ENCODE measurements at regions not wholly inside any gene's neighbourhood (a gene's known extent, or its start where the extent isn't known, plus 50 kb on each side); places are given as distances from the start of the nearest gene placed in this dataset.

GRCh38 chr2:5538313-5538712 is 153.9 kb upstream of the SOX11 start:
- no peaks in the 10 kb centered on the region for H3K36me3 Mint-ChIP-seq (ENCODE audit: low read depth)
- peaks cover 2% of the 10 kb centered on the region for H3K9me3 Mint-ChIP-seq (ENCODE audit: low read depth)
- no peak for DNase-seq (ENCODE audit: low spot score)
- peaks cover 15% of the 10 kb centered on the region for H3K4me1 Mint-ChIP-seq (ENCODE audit: low read depth)
- H3K27ac Mint-ChIP-seq (ENCODE audit: unreplicated experiment): no peak overlapping the region
- TF ChIP-seq, protein P1, sequence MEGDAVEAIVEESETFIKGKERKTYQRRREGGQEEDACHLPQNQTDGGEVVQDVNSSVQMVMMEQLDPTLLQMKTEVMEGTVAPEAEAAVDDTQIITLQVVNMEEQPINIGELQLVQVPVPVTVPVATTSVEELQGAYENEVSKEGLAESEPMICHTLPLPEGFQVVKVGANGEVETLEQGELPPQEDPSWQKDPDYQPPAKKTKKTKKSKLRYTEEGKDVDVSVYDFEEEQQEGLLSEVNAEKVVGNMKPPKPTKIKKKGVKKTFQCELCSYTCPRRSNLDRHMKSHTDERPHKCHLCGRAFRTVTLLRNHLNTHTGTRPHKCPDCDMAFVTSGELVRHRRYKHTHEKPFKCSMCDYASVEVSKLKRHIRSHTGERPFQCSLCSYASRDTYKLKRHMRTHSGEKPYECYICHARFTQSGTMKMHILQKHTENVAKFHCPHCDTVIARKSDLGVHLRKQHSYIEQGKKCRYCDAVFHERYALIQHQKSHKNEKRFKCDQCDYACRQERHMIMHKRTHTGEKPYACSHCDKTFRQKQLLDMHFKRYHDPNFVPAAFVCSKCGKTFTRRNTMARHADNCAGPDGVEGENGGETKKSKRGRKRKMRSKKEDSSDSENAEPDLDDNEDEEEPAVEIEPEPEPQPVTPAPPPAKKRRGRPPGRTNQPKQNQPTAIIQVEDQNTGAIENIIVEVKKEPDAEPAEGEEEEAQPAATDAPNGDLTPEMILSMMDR (IDR thresholded peaks at IDR 0.05): no peak
- H3K27me3 Mint-ChIP-seq (ENCODE audit: low read depth): no peaks in the 10 kb centered on the region
- no peak overlapping the region for H3K4me3 Mint-ChIP-seq (ENCODE audit: unreplicated experiment)

DNA sequence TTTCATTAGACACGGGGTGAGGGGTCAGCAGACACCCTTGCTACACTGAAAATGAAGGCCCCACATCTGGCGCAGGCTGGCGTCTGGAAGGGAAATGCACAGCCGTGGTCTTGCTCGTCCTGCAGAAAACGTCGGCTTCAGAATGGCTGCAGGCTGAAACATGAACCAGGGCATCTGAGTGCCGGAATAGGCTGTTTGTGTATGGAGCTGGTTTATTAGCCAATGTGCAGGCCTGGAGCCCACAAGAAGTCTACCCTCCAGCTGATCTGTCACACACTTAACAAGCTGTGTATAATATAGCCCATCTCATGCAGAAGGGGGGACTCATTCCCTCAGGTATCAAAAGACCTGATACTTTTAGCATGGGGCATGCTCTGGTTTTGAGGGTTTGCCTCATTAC is 153.4 kb upstream of the SOX11 start:
- no peak for DNase-seq (ENCODE audit: low spot score)
- TF ChIP-seq, protein P1 (IDR thresholded peaks at IDR 0.05): no peak
- no peaks in the 10 kb centered on the region for H3K36me3 Mint-ChIP-seq (ENCODE audit: low read depth)
- no peak overlapping the region for H3K27ac Mint-ChIP-seq (ENCODE audit: unreplicated experiment)
- H3K9me3 Mint-ChIP-seq (ENCODE audit: low read depth): peaks cover 2% of the 10 kb centered on the region
- no peak overlapping the region for H3K4me3 Mint-ChIP-seq (ENCODE audit: unreplicated experiment)
- peaks cover 15% of the 10 kb centered on the region for H3K4me1 Mint-ChIP-seq (ENCODE audit: low read depth)
- H3K27me3 Mint-ChIP-seq (ENCODE audit: low read depth): no peaks in the 10 kb centered on the region

GRCh38 chr2:5539282-5540165 is 152.7 kb upstream of the SOX11 start:
- DNase-seq (ENCODE audit: low spot score): no peak
- TF ChIP-seq, protein P1 (IDR thresholded peaks at IDR 0.05): no peak
- H3K27me3 Mint-ChIP-seq (ENCODE audit: low read depth): no peaks in the 10 kb centered on the region
- H3K27ac Mint-ChIP-seq (ENCODE audit: unreplicated experiment): no peak overlapping the region
- H3K4me1 Mint-ChIP-seq (ENCODE audit: low read depth): peaks cover 15% of the 10 kb centered on the region
- H3K9me3 Mint-ChIP-seq (ENCODE audit: low read depth): peaks cover 2% of the 10 kb centered on the region
- H3K4me3 Mint-ChIP-seq (ENCODE audit: unreplicated experiment): peak overlapping the region; percentile 49
- H3K36me3 Mint-ChIP-seq (ENCODE audit: low read depth): no peaks in the 10 kb centered on the region

GRCh38 chr2:5540856-5541255 is 151.3 kb upstream of the SOX11 start:
- no peak overlapping the region for H3K4me3 Mint-ChIP-seq (ENCODE audit: unreplicated experiment)
- DNase-seq (ENCODE audit: low spot score): no peak
- no peak overlapping the region for H3K27ac Mint-ChIP-seq (ENCODE audit: unreplicated experiment)
- peaks cover 15% of the 10 kb centered on the region for H3K4me1 Mint-ChIP-seq (ENCODE audit: low read depth)
- no peaks in the 10 kb centered on the region for H3K36me3 Mint-ChIP-seq (ENCODE audit: low read depth)
- no peaks in the 10 kb centered on the region for H3K27me3 Mint-ChIP-seq (ENCODE audit: low read depth)
- TF ChIP-seq, protein P1 (IDR thresholded peaks at IDR 0.05): no peak
- H3K9me3 Mint-ChIP-seq (ENCODE audit: low read depth): peaks cover 8% of the 10 kb centered on the region

GRCh38 chr2:5544205-5544786 is 147.9 kb upstream of the SOX11 start:
- peaks cover 6% of the 10 kb centered on the region for H3K9me3 Mint-ChIP-seq (ENCODE audit: low read depth)
- H3K36me3 Mint-ChIP-seq (ENCODE audit: low read depth): no peaks in the 10 kb centered on the region
- H3K4me3 Mint-ChIP-seq (ENCODE audit: unreplicated experiment): no peak overlapping the region
- no peaks in the 10 kb centered on the region for H3K27me3 Mint-ChIP-seq (ENCODE audit: low read depth)
- DNase-seq (ENCODE audit: low spot score): no peak
- peaks cover 21% of the 10 kb centered on the region for H3K4me1 Mint-ChIP-seq (ENCODE audit: low read depth)
- TF ChIP-seq, protein P1 (IDR thresholded peaks at IDR 0.05): no peak
- no peak overlapping the region for H3K27ac Mint-ChIP-seq (ENCODE audit: unreplicated experiment)
